Ishikawa (cell line): ENCODE measurements at regions not wholly inside any gene's neighbourhood (a gene's known extent, or its start where the extent isn't known, plus 50 kb on each side); places are given as distances from the start of the nearest gene placed in this dataset.

ENCODE experiments used
- CEBPB ChIP-seq: IDR thresholded peaks from 2 replicates; pipeline ENCODE4 v1.6.1; 2012
- CREB1 ChIP-seq: IDR thresholded peaks from 2 replicates; pipeline ENCODE4 v1.6.1; 2012; ENCODE audit warnings: low read depth
- EGR1 ChIP-seq: IDR thresholded peaks from 2 replicates; pipeline ENCODE4 v1.6.1; 2012
- EP300 ChIP-seq: IDR thresholded peaks from 2 replicates; pipeline ENCODE4 v1.6.1; 2012; ENCODE audit warnings: borderline replicate concordance
- FOXM1 ChIP-seq: IDR thresholded peaks from 2 replicates; pipeline ENCODE4 v1.6.1; 2012; ENCODE audit warnings: low read depth, borderline replicate concordance
- MAX ChIP-seq: IDR thresholded peaks from 2 replicates; pipeline ENCODE4 v1.6.1; 2012
- NFIC ChIP-seq: IDR thresholded peaks from 2 replicates; pipeline ENCODE4 v1.6.1; 2012
- RAD21 ChIP-seq: IDR thresholded peaks from 2 replicates; pipeline ENCODE4 v1.6.1; 2012; ENCODE audit warnings: low read depth
- REST ChIP-seq: IDR thresholded peaks from 2 replicates; pipeline ENCODE4 v1.6.1; 2012; ENCODE audit warnings: low read depth, mild to moderate bottlenecking
- TAF1 ChIP-seq: IDR thresholded peaks from 2 replicates; pipeline ENCODE4 v1.6.1; 2012; ENCODE audit warnings: low read depth, mild to moderate bottlenecking
- TCF12 ChIP-seq: IDR thresholded peaks from 2 replicates; pipeline ENCODE4 v1.6.1; 2012; ENCODE audit warnings: low read depth
- TEAD4 ChIP-seq: IDR thresholded peaks from 2 replicates; pipeline ENCODE4 v1.6.1; 2012
- USF1 ChIP-seq: IDR thresholded peaks from 2 replicates; pipeline ENCODE4 v1.6.1; 2012
- YY1 ChIP-seq: IDR thresholded peaks from 2 replicates; pipeline ENCODE4 v1.6.1; 2012; ENCODE audit warnings: low read depth
- ZBTB7A ChIP-seq: IDR thresholded peaks from 2 replicates; pipeline ENCODE4 v1.6.1; 2012; ENCODE audit warnings: low read depth

GRCh38 chr6:12379181-12379580 lies 89.0 kb downstream of the EDN1 start:
- TF ChIP-seq NFIC: no peak
- TF ChIP-seq EP300: no peak
- TF ChIP-seq MAX: no peak
- no peak for TF ChIP-seq YY1
- TF ChIP-seq TAF1: no peak
- TF ChIP-seq EGR1: no peak

- TF ChIP-seq ZBTB7A: no peak
- TF ChIP-seq RAD21: no peak
- no peak for TF ChIP-seq EGR1
- no peak for TF ChIP-seq TEAD4
- TF ChIP-seq TCF12: no peak
- TF ChIP-seq CEBPB: no peak
- no peak for TF ChIP-seq EP300
- no peak for TF ChIP-seq CREB1
- no peak for TF ChIP-seq NFIC
- TF ChIP-seq YY1: no peak
- no peak for TF ChIP-seq MAX
- TF ChIP-seq FOXM1: no peak
- no peak for TF ChIP-seq TAF1
- no peak for TF ChIP-seq REST
- TF ChIP-seq USF1: no peak
Observed at GRCh38 chr6:12381587-12381986, 91.4 kb downstream of the EDN1 start.

GRCh38 chr6:12383448-12383847 lies 93.3 kb downstream of the EDN1 start:
- TF ChIP-seq REST (no peak), TAF1 (no peak), FOXM1 (no peak), EGR1 (no peak), EP300 (no peak), RAD21 (no peak), TEAD4 (no peak)

- TF ChIP-seq EGR1: no peak
- no peak for TF ChIP-seq YY1
- TF ChIP-seq TCF12: no peak
- no peak for TF ChIP-seq USF1
- TF ChIP-seq ZBTB7A: no peak
- no peak for TF ChIP-seq CEBPB
- TF ChIP-seq TEAD4: no peak
- TF ChIP-seq TAF1: no peak
- TF ChIP-seq NFIC: no peak
- no peak for TF ChIP-seq EP300
- no peak for TF ChIP-seq REST
- TF ChIP-seq MAX: no peak
- no peak for TF ChIP-seq RAD21
- no peak for TF ChIP-seq CREB1
- no peak for TF ChIP-seq FOXM1
Observed at GRCh38 chr6:12384357-12384912, 94.3 kb downstream of the EDN1 start.
